Liver (tissue), 8 donors: ENCODE measurements at regions not wholly inside any gene's neighbourhood (a gene's known extent, or its start where the extent isn't known, plus 50 kb on each side); places are given as distances from the start of the nearest gene placed in this dataset.

Experiments used
- DNase-seq: peaks from one replicate; pipeline ENCODE4 v3.0.0-alpha.2; 2017; ENCODE audit warnings: low spot score
- H3K27ac ChIP-seq, 2 donors: one replicate each; pipeline ENCODE4 v1.7.0; 2013; ENCODE audit warnings: inconsistent platforms in 2 of 2, low read length in 2 of 2, control low read depth in 1 of 2, low read depth in 1 of 2, mild to moderate bottlenecking in 1 of 2
- H3K27me3 ChIP-seq, 4 donors: one replicate each; pipeline versions ENCODE4 v1.6.1 to v1.7.0; 2013; ENCODE audit warnings: low read length in 3 of 4, inconsistent platforms in 1 of 4, mild to moderate bottlenecking in 1 of 4, moderate library complexity in 1 of 4; ENCODE audit not compliant: control insufficient read depth in 4 of 4, insufficient read depth in 4 of 4
- H3K36me3 ChIP-seq, 4 donors: one replicate each; pipeline versions ENCODE4 v1.6.1 to v1.7.0; 2013; ENCODE audit warnings: low read length in 3 of 4, mild to moderate bottlenecking in 3 of 4, low read depth in 1 of 4, moderate library complexity in 1 of 4; ENCODE audit not compliant: control insufficient read depth in 4 of 4, insufficient read depth in 3 of 4
- H3K4me1 ChIP-seq, 4 donors: one replicate each; pipeline versions ENCODE4 v1.6.1 to v1.7.0; 2013; ENCODE audit warnings: low read length in 3 of 4, mild to moderate bottlenecking in 3 of 4, moderate library complexity in 1 of 4; ENCODE audit not compliant: control insufficient read depth in 4 of 4, insufficient read depth in 4 of 4
- H3K4me3 ChIP-seq, 3 donors: one replicate each; pipeline versions ENCODE4 v1.6.1 to v1.7.0; 2013; ENCODE audit warnings: low read length in 3 of 3, control low read depth in 1 of 3, low read depth in 1 of 3, mild to moderate bottlenecking in 1 of 3
- H3K9ac ChIP-seq, 2 donors: one replicate each; pipeline ENCODE4 v1.7.0; 2013; ENCODE audit warnings: low read length in 2 of 2, mild to moderate bottlenecking in 2 of 2, moderate library complexity in 2 of 2, control low read depth in 1 of 2, low read depth in 1 of 2
- H3K9me3 ChIP-seq, 4 donors: one replicate each; pipeline versions ENCODE4 v1.6.1 to v1.7.0; 2013; ENCODE audit warnings: low read length in 3 of 4; ENCODE audit not compliant: control insufficient read depth in 4 of 4
- EGR1 ChIP-seq, 2 donors: IDR thresholded peaks; 2 replicates each; pipeline ENCODE4 v1.6.1; 2016 to 2018; ENCODE audit warnings: antibody characterized with exemption in 2 of 2, low read depth in 2 of 2
- FOXA1 ChIP-seq: IDR thresholded peaks from 2 replicates; pipeline ENCODE4 v1.6.1; 2016; ENCODE audit warnings: antibody characterized with exemption
- FOXA2 ChIP-seq: IDR thresholded peaks from 2 replicates; pipeline ENCODE4 v1.6.1; 2016; ENCODE audit warnings: antibody characterized with exemption
- GABPA ChIP-seq, 2 donors: IDR thresholded peaks in 1 of 2; conservative IDR thresholded peaks in 1 of 2; 2 replicates each; pipeline ENCODE4 v1.6.1; 2016; ENCODE audit warnings: antibody characterized with exemption in 2 of 2, mild to moderate bottlenecking in 1 of 2, moderate library complexity in 1 of 2
- HNF4A ChIP-seq, 2 donors: conservative IDR thresholded peaks; 2 replicates each; pipeline ENCODE4 v1.6.1; 2016; ENCODE audit warnings: antibody characterized with exemption in 2 of 2, mild to moderate bottlenecking in 2 of 2
- HNF4G ChIP-seq: IDR thresholded peaks from 2 replicates; pipeline ENCODE4 v1.6.1; 2016; ENCODE audit warnings: antibody characterized with exemption
- JUND ChIP-seq, 2 donors: IDR thresholded peaks; 2 replicates each; pipeline ENCODE4 v1.6.1; 2016; ENCODE audit warnings: antibody characterized with exemption in 2 of 2
- NR2F2 ChIP-seq: IDR thresholded peaks from 2 replicates; pipeline ENCODE4 v1.6.1; 2016; ENCODE audit warnings: antibody characterized with exemption
- RAD21 ChIP-seq, 2 donors: IDR thresholded peaks; 2 replicates each; pipeline ENCODE4 v1.6.1; 2016; ENCODE audit warnings: antibody characterized with exemption in 2 of 2, mild to moderate bottlenecking in 2 of 2
- RXRA ChIP-seq, 2 donors: IDR thresholded peaks; 2 replicates each; pipeline ENCODE4 v1.6.1; 2017 to 2018; ENCODE audit warnings: antibody characterized with exemption in 2 of 2, mild to moderate bottlenecking in 1 of 2
- SP1 ChIP-seq: IDR thresholded peaks from 2 replicates; pipeline ENCODE4 v1.6.1; 2018; ENCODE audit warnings: antibody characterized with exemption, mild to moderate bottlenecking
- TAF1 ChIP-seq: conservative IDR thresholded peaks from 2 replicates; pipeline ENCODE4 v1.6.1; 2016; ENCODE audit warnings: antibody characterized with exemption, mild to moderate bottlenecking
- YY1 ChIP-seq: IDR thresholded peaks from 2 replicates; pipeline ENCODE4 v1.6.1; 2016; ENCODE audit warnings: antibody characterized with exemption, mild to moderate bottlenecking
- WGBS: extraction: QIAGEN DNeasy Blood & Tissue Kit; methylation state at CpG from one replicate; pipeline ENCODE4 v1.1.7; 2013; 5-methylcytosine and 5-hydroxymethylcytosine counted together
- TF ChIP-seq, protein P1 (sequence below): IDR thresholded peaks from 2 replicates; pipeline ENCODE4 v1.6.1; 2016; ENCODE audit warnings: antibody characterized with exemption
- TF ChIP-seq, protein P2 (sequence below): IDR thresholded peaks from 2 replicates; pipeline ENCODE4 v1.6.1; 2016; ENCODE audit warnings: antibody characterized with exemption
- TF ChIP-seq, protein P3 (sequence below): IDR thresholded peaks from 2 replicates; pipeline ENCODE4 v1.6.1; 2016; ENCODE audit warnings: antibody characterized with exemption
- TF ChIP-seq, protein P4 (sequence below): IDR thresholded peaks from 2 replicates; pipeline ENCODE4 v1.6.1; 2016; ENCODE audit warnings: antibody characterized with exemption, mild to moderate bottlenecking
- TF ChIP-seq, protein P5 (sequence below): fragments of 150-350 bp; IDR thresholded peaks from 2 replicates; pipeline ENCODE4 v1.5.1; 2017; ENCODE audit warnings: improper control_type of control experiment, low read depth, low read length; ENCODE audit not compliant: missing input control
- donor health status: healthy.
- donor health status: healthy.
- donor health status: healthy.
- donor health status: healthy.
- donor health status: healthy.

DNA sequence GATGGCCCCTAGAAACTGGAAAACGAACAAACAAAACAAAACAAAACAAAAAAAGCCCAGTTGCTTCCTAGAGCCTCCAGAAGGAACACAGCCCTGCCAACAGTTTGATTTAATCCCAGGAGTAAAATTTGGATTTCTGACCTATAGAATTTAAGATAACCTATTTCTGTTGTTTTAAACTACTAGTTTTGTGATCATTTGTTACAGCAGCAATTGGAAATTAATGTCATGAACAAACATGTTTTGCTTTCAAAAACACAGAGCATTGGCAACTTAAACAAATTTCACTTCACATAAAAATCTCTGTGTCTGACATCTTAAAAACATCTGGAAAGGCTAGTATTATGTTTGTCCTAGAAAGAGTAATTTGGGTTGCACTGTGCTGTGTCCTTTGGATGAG is 437.3 kb downstream of the METTL15 start (continued):
- TF ChIP-seq, protein P1, sequence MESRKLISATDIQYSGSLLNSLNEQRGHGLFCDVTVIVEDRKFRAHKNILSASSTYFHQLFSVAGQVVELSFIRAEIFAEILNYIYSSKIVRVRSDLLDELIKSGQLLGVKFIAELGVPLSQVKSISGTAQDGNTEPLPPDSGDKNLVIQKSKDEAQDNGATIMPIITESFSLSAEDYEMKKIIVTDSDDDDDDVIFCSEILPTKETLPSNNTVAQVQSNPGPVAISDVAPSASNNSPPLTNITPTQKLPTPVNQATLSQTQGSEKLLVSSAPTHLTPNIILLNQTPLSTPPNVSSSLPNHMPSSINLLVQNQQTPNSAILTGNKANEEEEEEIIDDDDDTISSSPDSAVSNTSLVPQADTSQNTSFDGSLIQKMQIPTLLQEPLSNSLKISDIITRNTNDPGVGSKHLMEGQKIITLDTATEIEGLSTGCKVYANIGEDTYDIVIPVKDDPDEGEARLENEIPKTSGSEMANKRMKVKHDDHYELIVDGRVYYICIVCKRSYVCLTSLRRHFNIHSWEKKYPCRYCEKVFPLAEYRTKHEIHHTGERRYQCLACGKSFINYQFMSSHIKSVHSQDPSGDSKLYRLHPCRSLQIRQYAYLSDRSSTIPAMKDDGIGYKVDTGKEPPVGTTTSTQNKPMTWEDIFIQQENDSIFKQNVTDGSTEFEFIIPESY: no peak
- TF ChIP-seq FOXA2 (no peak), JUND (IDR thresholded peaks at IDR 0.05) (no peak), TAF1 (no peak)

DNA sequence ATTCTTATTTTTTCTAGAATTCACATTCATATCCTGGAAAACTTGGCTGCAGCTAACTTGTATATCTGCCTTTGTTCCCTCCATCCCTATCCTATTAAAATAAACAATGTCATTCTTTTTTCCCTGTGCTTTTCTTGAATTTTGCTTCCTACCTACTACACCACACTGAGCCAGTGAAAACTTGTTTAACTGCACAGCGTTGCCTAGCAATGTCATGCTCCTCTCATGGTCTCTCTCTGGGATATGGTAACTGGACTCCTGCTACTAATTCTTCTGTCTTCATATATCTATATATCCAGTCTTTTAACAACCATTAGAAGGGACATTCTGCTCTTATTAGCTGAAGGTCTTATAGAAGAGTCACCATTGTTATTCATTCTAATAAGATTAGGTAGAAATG is 434.4 kb downstream of the METTL15 start:
- H3K4me1 ChIP-seq: no peaks in the 10 kb centered on the region
- no peak overlapping the region for H3K27ac ChIP-seq
- TF ChIP-seq RXRA (IDR thresholded peaks at IDR 0.05): no peak
- TF ChIP-seq EGR1 (IDR thresholded peaks at IDR 0.05; ENCODE audit: low read depth in 2 of 2): no peak
- no peak for TF ChIP-seq FOXA2
- TF ChIP-seq FOXA1: no peak
- no peak for TF ChIP-seq TAF1
- TF ChIP-seq HNF4G: no peak
- no peak for TF ChIP-seq GABPA (IDR thresholded peaks at IDR 0.05 in 1 of 2, conservative IDR thresholded peaks at IDR 0.05 in 1 of 2)
- TF ChIP-seq SP1: no peak
- TF ChIP-seq, protein P2, sequence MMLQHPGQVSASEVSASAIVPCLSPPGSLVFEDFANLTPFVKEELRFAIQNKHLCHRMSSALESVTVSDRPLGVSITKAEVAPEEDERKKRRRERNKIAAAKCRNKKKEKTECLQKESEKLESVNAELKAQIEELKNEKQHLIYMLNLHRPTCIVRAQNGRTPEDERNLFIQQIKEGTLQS: no peak
- TF ChIP-seq, protein P3, sequence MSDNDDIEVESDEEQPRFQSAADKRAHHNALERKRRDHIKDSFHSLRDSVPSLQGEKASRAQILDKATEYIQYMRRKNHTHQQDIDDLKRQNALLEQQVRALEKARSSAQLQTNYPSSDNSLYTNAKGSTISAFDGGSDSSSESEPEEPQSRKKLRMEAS: no peak
- TF ChIP-seq YY1: no peak
- TF ChIP-seq JUND (IDR thresholded peaks at IDR 0.05): no peak
- TF ChIP-seq, protein P1: no peak
- TF ChIP-seq RAD21 (IDR thresholded peaks at IDR 0.05): no peak
- TF ChIP-seq, protein P4, sequence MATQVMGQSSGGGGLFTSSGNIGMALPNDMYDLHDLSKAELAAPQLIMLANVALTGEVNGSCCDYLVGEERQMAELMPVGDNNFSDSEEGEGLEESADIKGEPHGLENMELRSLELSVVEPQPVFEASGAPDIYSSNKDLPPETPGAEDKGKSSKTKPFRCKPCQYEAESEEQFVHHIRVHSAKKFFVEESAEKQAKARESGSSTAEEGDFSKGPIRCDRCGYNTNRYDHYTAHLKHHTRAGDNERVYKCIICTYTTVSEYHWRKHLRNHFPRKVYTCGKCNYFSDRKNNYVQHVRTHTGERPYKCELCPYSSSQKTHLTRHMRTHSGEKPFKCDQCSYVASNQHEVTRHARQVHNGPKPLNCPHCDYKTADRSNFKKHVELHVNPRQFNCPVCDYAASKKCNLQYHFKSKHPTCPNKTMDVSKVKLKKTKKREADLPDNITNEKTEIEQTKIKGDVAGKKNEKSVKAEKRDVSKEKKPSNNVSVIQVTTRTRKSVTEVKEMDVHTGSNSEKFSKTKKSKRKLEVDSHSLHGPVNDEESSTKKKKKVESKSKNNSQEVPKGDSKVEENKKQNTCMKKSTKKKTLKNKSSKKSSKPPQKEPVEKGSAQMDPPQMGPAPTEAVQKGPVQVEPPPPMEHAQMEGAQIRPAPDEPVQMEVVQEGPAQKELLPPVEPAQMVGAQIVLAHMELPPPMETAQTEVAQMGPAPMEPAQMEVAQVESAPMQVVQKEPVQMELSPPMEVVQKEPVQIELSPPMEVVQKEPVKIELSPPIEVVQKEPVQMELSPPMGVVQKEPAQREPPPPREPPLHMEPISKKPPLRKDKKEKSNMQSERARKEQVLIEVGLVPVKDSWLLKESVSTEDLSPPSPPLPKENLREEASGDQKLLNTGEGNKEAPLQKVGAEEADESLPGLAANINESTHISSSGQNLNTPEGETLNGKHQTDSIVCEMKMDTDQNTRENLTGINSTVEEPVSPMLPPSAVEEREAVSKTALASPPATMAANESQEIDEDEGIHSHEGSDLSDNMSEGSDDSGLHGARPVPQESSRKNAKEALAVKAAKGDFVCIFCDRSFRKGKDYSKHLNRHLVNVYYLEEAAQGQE: no peak
- TF ChIP-seq HNF4A (conservative IDR thresholded peaks at IDR 0.05): no peak
- TF ChIP-seq, protein P5, sequence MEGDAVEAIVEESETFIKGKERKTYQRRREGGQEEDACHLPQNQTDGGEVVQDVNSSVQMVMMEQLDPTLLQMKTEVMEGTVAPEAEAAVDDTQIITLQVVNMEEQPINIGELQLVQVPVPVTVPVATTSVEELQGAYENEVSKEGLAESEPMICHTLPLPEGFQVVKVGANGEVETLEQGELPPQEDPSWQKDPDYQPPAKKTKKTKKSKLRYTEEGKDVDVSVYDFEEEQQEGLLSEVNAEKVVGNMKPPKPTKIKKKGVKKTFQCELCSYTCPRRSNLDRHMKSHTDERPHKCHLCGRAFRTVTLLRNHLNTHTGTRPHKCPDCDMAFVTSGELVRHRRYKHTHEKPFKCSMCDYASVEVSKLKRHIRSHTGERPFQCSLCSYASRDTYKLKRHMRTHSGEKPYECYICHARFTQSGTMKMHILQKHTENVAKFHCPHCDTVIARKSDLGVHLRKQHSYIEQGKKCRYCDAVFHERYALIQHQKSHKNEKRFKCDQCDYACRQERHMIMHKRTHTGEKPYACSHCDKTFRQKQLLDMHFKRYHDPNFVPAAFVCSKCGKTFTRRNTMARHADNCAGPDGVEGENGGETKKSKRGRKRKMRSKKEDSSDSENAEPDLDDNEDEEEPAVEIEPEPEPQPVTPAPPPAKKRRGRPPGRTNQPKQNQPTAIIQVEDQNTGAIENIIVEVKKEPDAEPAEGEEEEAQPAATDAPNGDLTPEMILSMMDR: no peak
- TF ChIP-seq NR2F2: no peak
- 83% methylated on average over 1 of the region's 1 CpG for WGBS
- H3K9me3 ChIP-seq: no peaks in the 10 kb centered on the region
- no peak overlapping the region for H3K9ac ChIP-seq
- H3K36me3 ChIP-seq: no peaks in the 10 kb centered on the region
- H3K4me3 ChIP-seq: no peak overlapping the region
- no peak for DNase-seq
- no peaks in the 10 kb centered on the region for H3K27me3 ChIP-seq
